GM18873 (cell line): ENCODE measurements at regions not wholly inside any gene's neighbourhood (a gene's known extent, or its start where the extent isn't known, plus 50 kb on each side); places are given as distances from the start of the nearest gene placed in this dataset.
"Not testable (repeated sequence)": the region's sequence is repeated elsewhere in the genome, so short reads cannot be mapped to it uniquely, and the experiment has no call there.

Experiments
- ATAC-seq: cut with Tn5 transposase; IDR thresholded peaks from one replicate; pipeline ENCODE4 v1.9.1; 2021; ENCODE audit warnings: mild to moderate bottlenecking, moderate library complexity, moderate number of reproducible peaks; ENCODE audit not compliant: unreplicated experiment, low FRiP score

DNA sequence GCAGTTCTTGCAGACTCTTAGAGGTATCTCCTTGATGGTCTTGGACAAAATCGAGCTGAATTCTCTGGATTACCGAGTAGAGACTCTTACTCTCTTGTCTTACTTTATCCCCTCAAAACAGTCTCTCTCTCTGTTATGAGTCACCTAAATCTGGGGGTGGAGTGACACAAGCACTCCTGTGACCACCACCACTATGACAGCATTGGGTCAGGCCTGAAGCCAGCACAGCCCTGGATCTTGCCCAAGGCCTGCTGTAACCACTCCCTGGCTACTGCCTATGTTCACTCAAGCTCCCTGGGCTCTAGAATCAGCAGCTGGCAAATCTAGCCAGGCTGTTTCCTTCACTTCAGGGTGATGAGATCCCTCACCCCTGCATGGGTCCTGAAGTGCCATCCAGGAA is 662.5 kb downstream of the LUZP2 start:
- no peak for ATAC-seq

GRCh38 chr11:25163421-25163820 is 666.6 kb downstream of the LUZP2 start:
- ATAC-seq: no peak

DNA sequence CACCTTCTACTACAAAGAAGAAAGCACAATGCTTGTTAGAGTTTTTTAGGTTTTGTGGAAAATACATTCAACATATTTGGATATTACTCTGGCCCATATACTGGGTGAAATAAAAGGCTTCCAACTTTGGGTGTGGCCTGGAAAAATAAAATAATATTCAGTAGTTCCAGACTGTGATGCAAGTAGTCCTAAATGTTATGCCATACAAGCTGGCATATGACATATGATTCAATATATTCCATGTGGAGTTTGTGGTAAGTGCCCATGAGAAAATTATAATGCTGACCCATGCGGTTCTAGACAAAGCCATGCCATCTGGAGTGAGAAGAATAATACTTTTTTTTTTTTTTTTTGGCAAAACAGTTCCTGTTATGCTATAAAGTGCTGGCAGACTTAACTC is 683.3 kb downstream of the LUZP2 start:
- no peak for ATAC-seq

GRCh38 chr11:25183411-25183810 is 686.6 kb downstream of the LUZP2 start:
- no peak for ATAC-seq

- no peak for ATAC-seq
Measured at GRCh38 chr11:25197515-25197914, 700.7 kb downstream of the LUZP2 start.

- no peak for ATAC-seq
Measured at GRCh38 chr11:25198704-25199103, 701.9 kb downstream of the LUZP2 start.

- no peak for ATAC-seq
Measured at GRCh38 chr11:25200925-25201324, 704.1 kb downstream of the LUZP2 start.

GRCh38 chr11:25206762-25207161 is 709.9 kb downstream of the LUZP2 start:
- ATAC-seq: no peak

GRCh38 chr11:25211635-25212254 is 714.9 kb downstream of the LUZP2 start:
- ATAC-seq: no peak

- ATAC-seq: no peak
Measured at GRCh38 chr11:25214535-25215176, 717.8 kb downstream of the LUZP2 start.

- no peak for ATAC-seq
Measured at GRCh38 chr11:25218036-25218435, 721.2 kb downstream of the LUZP2 start.

DNA sequence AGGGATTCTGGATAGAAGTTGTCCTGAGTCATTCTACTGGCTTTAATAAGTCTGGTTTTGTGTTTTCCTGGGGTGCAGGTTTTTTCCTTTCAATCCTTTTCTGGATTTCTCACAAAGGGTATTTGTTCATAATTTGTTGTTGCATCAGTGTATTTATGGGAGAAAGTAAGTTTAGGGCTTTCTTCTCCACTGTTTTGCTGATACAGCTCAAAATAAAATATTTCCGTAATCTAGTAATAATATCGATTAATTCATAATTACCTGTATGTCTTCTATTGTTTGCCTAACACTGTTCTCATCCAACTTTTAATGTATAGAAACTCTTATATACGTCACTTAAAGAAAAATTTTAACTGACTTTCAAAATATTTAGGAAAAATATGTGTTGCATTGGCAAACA is 728.2 kb downstream of the LUZP2 start:
- ATAC-seq: no peak

DNA sequence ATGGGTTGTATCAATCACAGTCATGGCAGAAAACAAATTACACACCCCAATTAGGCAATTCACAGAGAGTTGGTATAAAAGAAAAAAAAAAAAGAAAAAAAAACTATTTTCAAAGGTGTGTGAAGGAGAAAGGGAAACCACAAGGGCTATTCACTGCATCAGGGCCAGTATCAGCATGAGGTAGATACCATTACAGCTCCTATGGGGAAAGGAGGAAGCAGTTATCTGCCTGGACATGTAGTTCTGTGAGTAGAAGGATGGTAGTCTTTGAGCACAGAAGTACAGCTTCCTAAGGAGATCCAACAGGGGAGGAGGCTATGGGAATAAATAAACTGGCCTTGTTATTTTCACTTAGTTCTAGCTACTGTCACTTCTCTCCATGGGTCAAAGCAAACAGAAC is 746.1 kb downstream of the LUZP2 start:
- no peak for ATAC-seq

GRCh38 chr11:25244126-25244525 is 747.3 kb downstream of the LUZP2 start:
- no peak for ATAC-seq

GRCh38 chr11:25247336-25247735 is 750.5 kb downstream of the LUZP2 start:
- no peak for ATAC-seq

DNA sequence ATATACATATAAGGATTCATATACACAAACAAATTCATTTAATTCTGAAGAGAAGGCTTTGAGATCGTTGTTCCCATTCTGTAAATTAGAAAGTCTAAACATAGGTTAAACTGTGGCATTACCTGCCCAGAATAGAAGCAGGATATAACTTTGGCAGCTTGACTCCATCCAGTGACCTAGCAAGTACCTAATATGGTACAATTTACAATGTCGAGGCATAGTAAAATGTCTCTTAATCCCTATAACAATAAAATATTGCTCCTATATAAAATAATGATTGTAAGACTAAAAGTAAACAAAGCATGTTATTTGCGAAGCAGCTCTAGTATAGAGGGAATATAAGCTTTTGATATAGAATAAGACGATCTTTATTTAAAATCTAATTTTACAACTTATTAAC is 756.0 kb downstream of the LUZP2 start:
- no peak for ATAC-seq

GRCh38 chr11:25263861-25264260 is 767.0 kb downstream of the LUZP2 start:
- not testable (repeated sequence) for ATAC-seq

GRCh38 chr11:25271301-25271700 is 774.4 kb downstream of the LUZP2 start:
- ATAC-seq: no peak

DNA sequence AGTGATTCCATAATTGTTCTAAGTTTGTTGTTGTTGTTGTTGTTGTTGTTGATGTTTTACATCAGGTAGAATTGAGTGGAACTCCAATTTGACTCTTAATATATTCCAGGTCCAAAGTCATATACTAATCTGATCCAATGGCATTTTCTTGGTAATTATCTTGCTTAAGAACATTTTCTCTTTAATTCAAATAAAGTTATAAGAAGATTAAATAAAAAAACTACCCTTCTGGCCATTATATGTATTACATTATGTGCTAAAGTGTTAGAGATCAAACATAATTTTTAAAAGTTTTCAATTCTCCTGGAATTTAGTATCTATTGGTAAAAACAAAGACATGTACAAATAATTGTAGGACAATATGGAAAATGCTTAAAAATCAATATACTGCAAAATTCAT is 775.4 kb downstream of the LUZP2 start:
- no peak for ATAC-seq

GRCh38 chr11:25280821-25281220 is 784.0 kb downstream of the LUZP2 start:
- not testable (repeated sequence) for ATAC-seq

GRCh38 chr11:25293166-25293565 is 796.3 kb downstream of the LUZP2 start:
- no peak for ATAC-seq

- ATAC-seq: no peak
Measured at GRCh38 chr11:25298450-25298849, 801.6 kb downstream of the LUZP2 start.
